HG03571 (cell line): ENCODE measurements at regions not wholly inside any gene's neighbourhood (a gene's known extent, or its start where the extent isn't known, plus 50 kb on each side); places are given as distances from the start of the nearest gene placed in this dataset.
"Not testable (repeated sequence)": the region's sequence is repeated elsewhere in the genome, so short reads cannot be mapped to it uniquely, and the experiment has no call there.

Source experiments
- ATAC-seq: cut with Tn5 transposase; IDR thresholded peaks from one replicate; pipeline ENCODE4 v1.9.1; 2021; ENCODE audit not compliant: unreplicated experiment

- not testable (repeated sequence) for ATAC-seq
Measured at GRCh38 chr12:116327992-116328391, 50.5 kb upstream of the MED13L start.

GRCh38 chr12:116331876-116332275, 54.4 kb upstream of the MED13L start:
- no peak for ATAC-seq

GRCh38 chr12:116332705-116333380, 55.4 kb upstream of the MED13L start:
- no peak for ATAC-seq

GRCh38 chr12:116333402-116333801, 55.9 kb upstream of the MED13L start:
- no peak for ATAC-seq

DNA sequence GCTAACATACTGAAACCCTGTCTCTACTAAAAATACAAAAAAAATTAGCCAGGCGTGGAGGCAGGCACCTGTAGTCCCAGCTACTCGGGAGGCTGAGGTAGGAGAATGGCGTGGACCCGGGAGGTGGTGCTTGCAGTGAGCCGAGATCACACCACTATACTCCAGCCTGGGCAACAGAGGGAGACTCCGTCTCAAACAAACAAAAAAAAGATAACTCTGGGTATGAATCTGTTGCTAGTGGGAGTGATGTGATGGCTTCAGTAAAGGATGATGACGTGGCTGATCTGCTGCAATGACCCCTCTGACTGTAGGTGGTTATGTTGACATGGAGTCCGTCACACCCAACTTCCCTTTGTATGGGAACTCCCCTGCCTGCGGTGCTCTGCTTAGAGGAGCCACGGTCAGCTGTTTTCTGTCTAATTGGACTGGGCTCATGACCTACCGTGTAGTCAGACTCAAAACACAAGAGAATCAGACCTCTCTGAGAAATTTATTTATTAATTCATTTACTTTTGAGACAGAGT, 59.1 kb upstream of the MED13L start:
- ATAC-seq: peak; percentile 63

DNA sequence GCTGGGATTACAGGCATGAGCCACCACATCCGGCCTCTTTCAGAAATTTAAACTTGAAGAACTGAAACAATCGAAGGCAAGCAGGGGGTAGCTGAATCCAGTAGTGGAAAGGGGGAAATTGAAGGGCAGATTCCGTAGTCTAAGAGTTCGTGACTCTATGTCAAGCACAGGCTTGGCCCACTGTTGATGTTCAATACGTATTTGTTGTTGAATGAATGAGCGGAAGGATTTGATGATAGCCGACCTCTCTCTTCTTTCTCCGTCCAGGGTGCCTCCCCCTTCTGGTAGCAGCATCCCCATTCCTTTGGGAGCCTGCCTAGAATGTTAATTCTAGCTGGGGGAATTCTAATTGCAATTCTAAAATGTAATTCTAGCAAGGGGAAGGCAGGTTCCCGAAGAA, 59.8 kb upstream of the MED13L start:
- ATAC-seq: no peak

DNA sequence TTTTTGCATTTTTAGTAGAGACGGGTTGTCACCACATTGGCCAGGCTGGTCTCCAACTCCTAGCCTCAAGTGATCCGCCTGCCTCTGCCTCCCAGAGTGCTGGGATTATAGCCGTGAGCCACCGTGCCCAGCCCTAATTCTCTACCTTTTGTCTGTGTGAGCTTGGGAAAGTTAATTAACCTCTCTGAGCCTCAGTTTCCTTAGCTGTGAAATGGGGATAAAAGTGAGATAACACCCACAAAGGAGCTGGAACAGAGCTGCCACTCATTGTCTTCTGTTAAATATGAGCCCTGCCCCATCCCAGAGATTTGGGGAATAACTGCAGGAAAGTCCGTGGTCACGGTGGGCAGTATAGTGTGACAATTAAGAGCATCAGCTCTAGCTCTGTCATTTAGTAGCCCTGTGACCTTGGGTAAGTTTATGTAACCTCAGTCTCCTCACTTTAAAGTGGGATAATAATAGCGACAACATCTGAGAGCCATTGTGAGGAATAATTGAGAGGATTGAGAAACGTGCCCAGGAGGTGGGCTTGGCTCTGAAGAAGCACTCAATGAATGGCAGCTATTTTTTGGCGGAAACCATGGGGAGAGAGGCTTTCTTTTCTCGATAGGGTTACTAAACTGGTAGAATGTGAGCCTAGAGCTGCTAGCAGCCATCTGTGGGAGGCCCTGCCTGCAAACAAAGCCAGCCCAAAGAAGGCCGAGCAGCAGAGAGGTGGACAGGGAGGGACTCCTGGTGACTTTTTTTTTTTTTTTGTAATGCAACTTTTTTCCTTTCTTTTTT, 60.8 kb upstream of the MED13L start:
- no peak for ATAC-seq

GRCh38 chr12:116339062-116339461, 61.6 kb upstream of the MED13L start:
- ATAC-seq: no peak

GRCh38 chr12:116339800-116340371, 62.4 kb upstream of the MED13L start:
- ATAC-seq: no peak

- no peak for ATAC-seq
Measured at GRCh38 chr12:116343331-116343884, 65.9 kb upstream of the MED13L start.

DNA sequence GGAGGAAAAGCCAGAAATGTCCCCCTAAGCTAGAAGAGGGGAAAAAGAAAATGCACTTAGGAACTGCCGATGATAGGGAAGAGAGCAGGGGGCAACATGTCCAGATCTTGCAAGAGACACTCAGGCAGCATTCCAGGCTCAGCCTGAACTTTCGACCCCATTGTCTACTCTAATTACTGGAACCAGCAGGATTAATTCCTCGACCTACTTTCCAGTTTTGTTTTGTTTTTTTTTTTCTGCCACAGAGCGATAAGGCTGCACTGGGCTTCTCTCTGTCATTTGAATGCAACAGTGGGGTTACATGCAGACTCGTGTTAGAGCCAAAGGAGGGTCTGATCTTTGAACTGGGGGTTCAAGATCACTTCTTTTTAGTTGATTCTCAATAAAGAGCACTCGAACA, 68.7 kb upstream of the MED13L start:
- ATAC-seq: no peak

DNA sequence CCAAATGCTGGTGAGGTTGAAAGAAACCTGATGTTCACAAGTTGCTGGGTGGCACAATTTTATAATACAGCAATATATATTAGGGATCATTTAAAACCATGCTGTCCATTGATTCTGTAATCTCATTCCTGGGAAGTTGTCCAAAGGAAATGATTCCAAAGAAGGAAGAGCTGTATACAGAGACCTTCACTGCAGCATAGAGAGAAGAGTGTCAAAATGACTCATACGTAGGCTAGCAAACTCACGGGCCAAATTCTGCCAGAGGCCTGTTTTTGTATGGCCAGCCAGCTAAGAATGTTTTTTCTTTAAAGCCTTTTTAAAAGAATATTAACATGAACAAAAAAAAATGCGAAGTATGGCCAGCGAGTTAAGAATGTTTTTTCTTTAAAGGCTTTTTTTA, 69.2 kb upstream of the MED13L start:
- no peak for ATAC-seq

- ATAC-seq: no peak
Measured at GRCh38 chr12:116347265-116347664, 69.8 kb upstream of the MED13L start.

- no peak for ATAC-seq
Measured at GRCh38 chr12:116352315-116352835, 74.9 kb upstream of the MED13L start.

- ATAC-seq: no peak
Measured at GRCh38 chr12:116353958-116354357, 76.5 kb upstream of the MED13L start.

GRCh38 chr12:116354534-116354933, 77.0 kb upstream of the MED13L start:
- ATAC-seq: no peak

DNA sequence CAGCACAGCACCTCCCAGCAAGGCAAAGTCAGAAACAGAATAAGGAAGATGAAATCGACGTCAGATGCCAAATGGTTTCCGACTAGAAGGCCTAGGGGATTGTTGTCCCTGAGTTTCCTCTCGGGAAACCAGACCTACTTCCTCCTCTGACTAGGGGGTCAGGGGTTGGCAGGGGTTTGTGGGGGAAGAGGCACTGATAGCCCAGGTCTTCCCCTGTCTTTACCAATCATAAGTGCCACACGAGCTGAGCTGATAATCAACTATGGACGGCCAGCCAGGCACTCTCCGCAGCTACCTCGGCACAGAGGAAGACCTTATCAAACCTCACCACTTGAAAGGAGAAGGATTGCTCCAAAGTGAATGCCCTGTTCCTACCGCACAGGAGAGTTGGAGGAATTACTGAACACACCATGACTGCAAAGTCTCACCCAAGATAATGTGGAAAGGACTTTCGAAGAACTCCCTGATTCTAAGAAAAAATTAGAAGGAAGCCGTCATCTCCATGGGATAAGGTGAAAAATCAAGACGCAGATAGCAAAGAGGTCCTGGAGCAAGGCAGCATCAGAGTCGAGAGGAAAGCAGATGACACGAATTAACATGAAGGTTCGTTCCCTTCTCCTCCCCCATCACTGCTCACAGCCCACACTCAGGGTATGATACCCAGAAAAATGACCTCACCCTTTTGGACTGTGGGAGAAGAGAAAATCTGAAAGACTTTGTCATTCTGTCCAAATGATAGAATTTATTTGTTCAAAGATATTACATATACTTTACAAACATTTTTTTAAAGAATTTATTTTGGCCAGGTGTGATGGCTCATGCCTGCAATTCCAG, 77.7 kb upstream of the MED13L start:
- ATAC-seq: no peak

DNA sequence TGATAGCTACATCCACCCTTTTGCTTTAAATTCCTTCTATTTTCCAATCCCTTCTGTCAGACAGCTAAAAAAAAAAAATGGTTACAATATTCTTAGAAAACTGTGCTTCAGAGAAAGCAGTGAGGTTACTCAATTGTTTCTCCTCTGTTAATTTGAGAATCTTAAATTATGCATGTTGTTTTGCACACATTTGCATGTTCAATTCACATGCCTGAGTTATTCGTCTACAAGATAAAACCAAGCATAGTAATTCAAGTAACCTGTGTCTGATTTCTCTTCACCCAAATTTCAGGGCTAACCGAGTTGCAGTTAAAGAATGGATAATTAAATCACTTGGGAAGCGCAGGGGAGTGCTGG, 81.0 kb upstream of the MED13L start:
- ATAC-seq: no peak

DNA sequence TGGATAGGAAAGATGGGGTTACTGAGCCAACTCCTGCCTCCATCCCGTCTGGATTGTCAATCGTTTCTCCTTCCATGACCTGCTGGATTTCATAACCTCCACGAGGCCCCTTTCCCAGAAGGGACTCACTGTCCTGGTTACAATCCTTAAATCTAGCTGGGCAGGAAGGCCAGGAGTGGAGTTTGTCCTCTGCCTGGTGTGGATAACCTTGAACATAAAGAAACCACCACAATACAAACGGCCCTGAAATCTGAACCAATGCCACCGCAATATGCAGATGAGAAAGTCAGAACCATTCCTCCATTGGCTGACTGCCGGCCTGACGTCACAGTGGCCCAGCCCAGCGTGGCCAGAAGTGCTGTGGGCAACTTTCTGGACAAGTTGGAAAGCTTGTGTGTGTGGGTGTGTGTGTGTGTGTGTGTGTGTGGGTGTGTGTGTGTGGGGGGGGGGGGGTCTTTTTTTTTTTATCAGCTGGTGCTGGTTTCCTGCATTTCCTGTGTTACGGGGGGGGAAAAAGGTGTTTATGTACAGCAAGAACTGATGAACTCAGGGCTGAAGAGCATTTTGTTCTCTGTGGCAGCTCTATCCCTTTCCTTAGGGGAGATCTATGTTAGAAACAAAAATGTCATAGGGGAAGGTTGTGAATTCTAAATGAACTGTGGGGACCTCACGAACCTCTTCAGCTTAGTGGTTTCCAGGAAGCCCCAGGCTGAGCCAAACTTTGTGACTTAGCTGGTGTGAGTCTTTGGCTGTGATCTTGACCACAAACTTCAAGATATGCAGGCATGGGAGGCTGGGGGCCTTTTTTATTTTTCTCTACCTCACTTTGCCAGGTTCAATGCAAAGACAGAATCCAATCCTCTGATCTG, 81.6 kb upstream of the MED13L start:
- ATAC-seq: peak; percentile 53
